Islet precursor cell (in vitro differentiated cells): ENCODE measurements at regions not wholly inside any gene's neighbourhood (a gene's known extent, or its start where the extent isn't known, plus 50 kb on each side); places are given as distances from the start of the nearest gene placed in this dataset.

Experiments
- DNase-seq: peaks from one replicate; pipeline ENCODE4 v3.0.0-alpha.2; 2018

GRCh38 chr1:240667351-240667750, 55.4 kb upstream of the GREM2 start:
- no peak for DNase-seq

GRCh38 chr1:240666568-240667198, 54.7 kb upstream of the GREM2 start:
- DNase-seq: no peak

GRCh38 chr1:240663169-240663879, 51.4 kb upstream of the GREM2 start:
- DNase-seq: no peak
